Epithelial cell of proximal tubule (primary cell): ENCODE measurements at regions not wholly inside any gene's neighbourhood (a gene's known extent, or its start where the extent isn't known, plus 50 kb on each side); places are given as distances from the start of the nearest gene placed in this dataset.

ENCODE experiments used
- DNase-seq: peaks from one replicate; pipeline ENCODE4 v3.0.0-alpha.2; 2011; ENCODE audit warnings: low read depth
- H3K4me3 ChIP-seq: 2 replicates; pipeline ENCODE4 v1.5.1; 2011; ENCODE audit warnings: low read depth, mild to moderate bottlenecking, low read length
- TF ChIP-seq, protein P1 (sequence below): conservative IDR thresholded peaks from 2 replicates; pipeline ENCODE4 v1.5.1; 2012; ENCODE audit warnings: low read depth, mild to moderate bottlenecking, low read length

GRCh38 chr9:515665-516064 is 301.0 kb downstream of the DOCK8 start:
- no peak overlapping the region for H3K4me3 ChIP-seq
- no peak for DNase-seq
- TF ChIP-seq, protein P1, sequence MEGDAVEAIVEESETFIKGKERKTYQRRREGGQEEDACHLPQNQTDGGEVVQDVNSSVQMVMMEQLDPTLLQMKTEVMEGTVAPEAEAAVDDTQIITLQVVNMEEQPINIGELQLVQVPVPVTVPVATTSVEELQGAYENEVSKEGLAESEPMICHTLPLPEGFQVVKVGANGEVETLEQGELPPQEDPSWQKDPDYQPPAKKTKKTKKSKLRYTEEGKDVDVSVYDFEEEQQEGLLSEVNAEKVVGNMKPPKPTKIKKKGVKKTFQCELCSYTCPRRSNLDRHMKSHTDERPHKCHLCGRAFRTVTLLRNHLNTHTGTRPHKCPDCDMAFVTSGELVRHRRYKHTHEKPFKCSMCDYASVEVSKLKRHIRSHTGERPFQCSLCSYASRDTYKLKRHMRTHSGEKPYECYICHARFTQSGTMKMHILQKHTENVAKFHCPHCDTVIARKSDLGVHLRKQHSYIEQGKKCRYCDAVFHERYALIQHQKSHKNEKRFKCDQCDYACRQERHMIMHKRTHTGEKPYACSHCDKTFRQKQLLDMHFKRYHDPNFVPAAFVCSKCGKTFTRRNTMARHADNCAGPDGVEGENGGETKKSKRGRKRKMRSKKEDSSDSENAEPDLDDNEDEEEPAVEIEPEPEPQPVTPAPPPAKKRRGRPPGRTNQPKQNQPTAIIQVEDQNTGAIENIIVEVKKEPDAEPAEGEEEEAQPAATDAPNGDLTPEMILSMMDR, result no peak

GRCh38 chr9:517993-518392 is 303.3 kb downstream of the DOCK8 start:
- H3K4me3 ChIP-seq, result no peak overlapping the region
- DNase-seq, result no peak
- TF ChIP-seq, protein P1, result no peak

- DNase-seq, result no peak
- H3K4me3 ChIP-seq, result no peak overlapping the region
- TF ChIP-seq, protein P1, result no peak
Measured at GRCh38 chr9:518540-518939, 303.9 kb downstream of the DOCK8 start.

- TF ChIP-seq, protein P1, result no peak
- no peak overlapping the region for H3K4me3 ChIP-seq
- DNase-seq, result no peak
Measured at GRCh38 chr9:519579-519978, 304.9 kb downstream of the DOCK8 start.

DNA sequence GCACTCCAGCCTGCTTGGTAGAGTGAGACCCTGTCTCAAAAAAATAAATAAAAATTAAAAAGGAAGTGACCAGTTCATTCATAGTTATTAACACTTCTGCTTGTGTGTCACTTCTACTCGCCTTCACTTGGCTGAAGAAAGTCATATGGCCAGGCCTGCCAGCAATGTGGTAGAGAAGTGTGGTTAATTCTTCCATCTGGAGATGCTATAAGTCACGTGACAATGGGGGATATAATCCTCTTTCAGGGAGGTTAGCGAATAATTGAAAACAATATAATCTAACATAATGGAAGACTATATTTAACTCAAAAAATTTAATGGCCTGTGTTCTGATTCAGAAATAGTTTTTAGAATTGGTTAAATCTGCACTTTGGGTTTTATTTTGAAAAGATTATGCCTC is 305.6 kb downstream of the DOCK8 start:
- TF ChIP-seq, protein P1, result no peak
- DNase-seq, result no peak
- H3K4me3 ChIP-seq, result no peak overlapping the region

DNA sequence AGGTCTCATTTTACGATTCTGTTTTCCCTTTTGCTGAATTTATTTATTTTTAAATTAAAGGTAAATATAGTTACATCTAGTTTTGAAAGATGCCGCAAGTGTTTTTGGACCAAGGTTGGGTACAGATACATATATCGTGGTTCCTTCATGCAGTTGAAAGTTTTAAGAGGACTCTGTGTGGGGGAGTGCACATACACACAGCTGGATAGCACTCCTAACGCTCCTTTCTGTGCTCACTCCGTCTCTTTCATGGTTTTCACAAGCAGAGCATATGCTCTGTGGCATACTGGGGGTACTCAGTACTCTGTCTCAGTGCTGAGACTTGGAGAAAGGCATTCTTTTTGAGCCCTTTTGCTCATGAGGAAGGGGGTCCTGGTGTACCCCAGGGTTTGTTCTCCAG is 307.5 kb downstream of the DOCK8 start:
- TF ChIP-seq, protein P1, result no peak
- no peak for DNase-seq
- H3K4me3 ChIP-seq, result no peak overlapping the region

DNA sequence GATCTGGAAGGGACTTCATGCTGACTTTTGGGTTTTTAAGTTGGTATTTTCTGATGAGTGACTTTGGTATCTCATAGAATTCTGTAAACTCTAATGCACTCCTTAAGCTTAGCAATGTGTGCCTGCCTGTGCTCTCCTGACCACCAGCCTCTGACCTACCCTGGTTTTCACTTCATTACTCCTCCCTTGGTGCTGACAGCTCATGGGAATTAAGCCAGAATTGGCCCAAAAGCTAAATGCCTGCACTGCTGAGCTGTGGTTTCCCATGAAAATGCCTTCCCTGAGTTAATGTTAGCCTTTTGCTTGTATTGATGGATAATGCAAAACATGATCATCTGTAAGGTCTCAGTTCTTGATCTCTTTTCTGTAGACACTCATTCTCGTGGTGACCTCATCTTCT is 308.0 kb downstream of the DOCK8 start:
- H3K4me3 ChIP-seq, result no peak overlapping the region
- TF ChIP-seq, protein P1, result no peak
- DNase-seq, result no peak
